NCI-H460 (cell line): ENCODE measurements at regions not wholly inside any gene's neighbourhood (a gene's known extent, or its start where the extent isn't known, plus 50 kb on each side); places are given as distances from the start of the nearest gene placed in this dataset.

Experiments used
- DNase-seq: peaks from one replicate; pipeline ENCODE4 v3.0.0-alpha.2; 2016; ENCODE audit warnings: low read depth; ENCODE audit errors: extremely low read depth

DNA sequence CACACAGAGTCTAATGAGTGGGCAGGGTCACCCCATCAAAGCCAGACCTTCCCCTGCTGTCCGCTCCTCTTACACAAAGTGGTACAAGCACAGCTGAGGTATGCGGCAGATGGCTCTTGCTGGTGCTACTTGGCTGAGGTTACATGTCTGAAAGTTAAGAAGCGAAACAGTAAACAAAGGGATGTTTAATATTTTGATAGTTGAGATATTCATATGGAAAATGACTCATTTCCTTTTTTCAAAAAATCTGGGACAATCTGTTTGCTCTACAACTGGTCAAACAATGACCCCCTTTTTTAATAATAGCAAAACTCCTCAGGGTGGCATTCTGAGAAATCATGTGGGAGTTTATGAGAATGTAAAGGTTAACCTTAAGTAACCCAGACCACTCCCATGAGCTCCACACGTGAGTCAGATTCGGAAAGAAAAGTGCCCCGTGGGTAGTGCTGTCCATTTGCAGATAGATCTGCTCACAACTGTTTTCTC, 245.3 kb downstream of the TBXT start:
- no peak for DNase-seq

GRCh38 chr6:165920896-165921671, 246.6 kb downstream of the TBXT start:
- no peak for DNase-seq

- DNase-seq = no peak
Observed at GRCh38 chr6:165917576-165917975, 250.1 kb downstream of the TBXT start.

- no peak for DNase-seq
Observed at GRCh38 chr6:165915022-165915770, 252.2 kb upstream of the PDE10A start.

DNA sequence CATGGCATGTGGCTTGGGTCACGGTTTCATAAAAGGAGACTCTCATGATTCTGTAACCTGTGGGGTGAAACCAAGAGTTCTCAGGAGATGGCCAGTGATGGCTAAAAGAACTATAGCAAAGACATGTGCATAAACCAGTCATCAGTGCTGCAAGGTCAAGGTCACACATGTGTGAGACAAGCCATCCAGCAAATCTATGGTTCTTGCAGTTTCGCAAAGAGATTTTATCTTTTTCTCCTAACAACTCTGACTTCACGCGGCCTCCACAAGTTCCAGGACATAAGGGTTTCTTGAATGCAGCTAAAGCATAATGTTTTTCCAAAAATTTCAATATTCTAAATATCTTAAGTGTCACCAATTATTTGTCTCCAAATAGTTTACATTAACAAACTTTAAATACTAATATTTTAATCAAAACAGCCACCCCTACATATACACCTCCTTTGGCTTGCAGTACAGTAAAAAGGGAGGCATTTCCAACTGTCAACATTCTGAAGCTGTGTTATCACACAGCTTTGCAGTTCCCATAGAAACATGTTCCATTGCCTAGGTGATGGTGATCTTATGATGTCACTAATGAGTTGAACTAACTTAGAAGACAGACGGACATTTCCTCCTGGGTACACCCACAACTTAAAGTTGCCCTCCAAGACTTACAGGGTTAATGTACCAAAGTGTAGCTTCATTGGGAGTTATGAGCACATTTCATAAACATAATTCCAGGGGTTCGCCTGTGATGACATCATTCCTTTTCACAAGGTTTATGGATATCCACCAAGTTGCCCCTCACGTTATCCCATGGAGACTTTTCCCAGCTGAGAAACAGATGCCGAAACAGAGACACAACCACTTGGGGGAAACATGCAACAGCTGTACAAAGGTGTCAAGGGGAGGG, 250.9 kb upstream of the PDE10A start:
- DNase-seq = no peak

DNA sequence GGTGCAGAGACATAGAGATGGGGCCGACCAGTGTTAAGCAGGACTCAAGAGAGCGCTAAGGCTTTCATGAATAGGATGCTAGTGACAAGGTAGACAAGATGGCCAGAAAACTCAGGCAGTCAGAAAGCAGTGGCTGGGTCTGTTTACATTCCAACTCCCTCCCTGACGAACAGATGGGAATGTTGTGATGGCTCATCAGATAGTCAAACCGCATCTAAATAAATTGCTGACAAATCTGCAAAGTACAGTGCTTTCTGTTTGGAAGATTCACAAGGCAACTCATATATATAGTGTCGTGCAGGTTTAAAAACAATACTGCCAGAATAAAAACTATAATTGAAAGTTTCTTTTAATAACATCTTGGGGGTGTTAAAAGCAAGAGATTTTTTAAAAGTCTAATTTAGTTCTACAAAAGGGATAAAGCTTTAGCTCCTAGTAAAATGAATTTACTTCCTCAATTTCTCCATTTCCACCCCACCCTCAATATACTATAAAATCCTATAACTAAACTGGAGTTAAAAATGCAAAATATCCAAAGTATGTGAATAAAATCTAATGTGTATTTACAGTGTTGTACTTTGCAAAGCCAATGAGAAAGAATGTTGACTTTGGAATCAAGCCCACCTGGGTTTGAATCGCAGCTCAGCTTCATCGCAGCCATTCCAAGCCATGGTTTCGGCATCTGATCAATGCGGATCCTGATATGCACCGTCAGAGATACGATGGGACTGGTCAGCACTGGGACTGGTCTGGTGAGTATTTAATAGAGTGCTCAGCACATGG, 247.3 kb upstream of the PDE10A start:
- DNase-seq = no peak

DNA sequence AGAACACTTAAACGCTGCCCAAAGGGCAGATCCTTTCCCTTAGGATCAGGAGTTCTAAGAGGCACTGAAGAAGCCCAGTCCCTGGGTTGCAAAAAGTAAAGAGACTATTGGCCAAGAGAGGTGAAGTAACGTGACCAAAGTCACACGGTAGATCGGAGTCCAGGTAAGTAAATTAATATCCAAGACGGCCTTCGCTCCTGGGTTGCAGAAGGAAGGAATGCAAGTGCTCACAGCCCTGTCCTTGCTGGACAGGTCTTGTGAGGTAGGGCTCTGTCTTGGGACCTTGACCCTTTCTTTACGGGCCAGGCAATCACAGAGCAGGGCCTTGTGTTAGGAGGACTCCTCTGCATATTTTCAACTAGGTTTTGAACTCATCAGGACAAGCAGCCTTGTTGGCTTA, 243.7 kb upstream of the PDE10A start:
- DNase-seq = no peak

- DNase-seq = no peak
Observed at GRCh38 chr6:165905744-165906143, 242.7 kb upstream of the PDE10A start.

- DNase-seq = no peak
Observed at GRCh38 chr6:165900970-165901369, 237.9 kb upstream of the PDE10A start.

DNA sequence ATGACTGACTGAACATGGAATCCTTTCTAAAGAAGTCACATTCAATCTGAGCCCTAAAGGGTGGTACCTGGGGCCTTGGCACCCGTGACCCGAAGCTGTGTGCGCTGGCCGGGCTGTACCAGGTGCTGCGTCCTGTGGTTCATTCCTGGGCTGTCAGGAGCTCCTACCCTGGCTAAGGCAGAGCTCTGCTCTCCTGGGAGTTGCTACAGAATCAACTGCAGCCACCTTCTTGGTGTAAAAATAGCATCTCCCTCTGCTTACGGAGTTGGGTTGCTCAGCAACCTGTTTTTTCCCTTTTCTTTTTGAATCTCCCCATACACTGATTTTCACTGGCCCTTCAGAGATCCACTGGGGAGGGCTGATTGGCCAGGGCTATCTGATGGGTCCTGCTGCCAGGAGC, 236.6 kb upstream of the PDE10A start:
- DNase-seq = no peak

DNA sequence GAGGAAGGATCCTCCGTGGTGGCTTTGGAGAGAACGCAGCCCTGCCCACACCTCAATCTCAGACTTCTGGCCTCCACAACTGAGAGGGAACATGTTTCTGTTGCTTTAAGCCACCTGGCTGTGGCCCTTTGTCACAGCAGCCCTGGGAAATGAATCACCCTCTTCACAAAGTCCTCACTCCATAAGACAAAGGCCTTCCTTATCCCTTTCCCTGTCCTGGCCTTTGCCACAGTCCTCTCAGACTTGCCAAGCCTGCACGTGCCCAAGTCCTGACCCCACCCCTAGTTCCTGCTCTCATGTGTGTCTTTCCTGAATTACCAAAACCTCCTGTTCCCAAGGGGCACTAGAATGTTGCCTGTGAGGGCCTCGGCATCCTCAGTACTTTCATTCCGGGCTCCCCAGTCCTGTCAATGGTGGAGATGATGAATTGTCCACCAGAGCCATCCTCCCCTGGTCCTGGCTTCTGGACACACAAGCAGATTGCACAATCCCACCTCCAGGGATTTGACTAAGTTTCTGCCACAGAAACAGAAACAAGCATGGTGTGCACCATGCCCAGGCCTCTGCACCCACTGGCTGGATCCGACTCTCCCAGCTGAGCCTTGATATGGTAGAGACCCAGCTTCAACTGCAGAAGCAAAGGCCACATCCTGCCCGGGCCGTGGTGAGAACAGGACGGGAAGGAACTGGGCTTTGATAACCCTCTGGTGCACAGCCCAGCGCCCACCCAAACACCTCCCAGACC, 232.6 kb upstream of the PDE10A start:
- no peak for DNase-seq

DNA sequence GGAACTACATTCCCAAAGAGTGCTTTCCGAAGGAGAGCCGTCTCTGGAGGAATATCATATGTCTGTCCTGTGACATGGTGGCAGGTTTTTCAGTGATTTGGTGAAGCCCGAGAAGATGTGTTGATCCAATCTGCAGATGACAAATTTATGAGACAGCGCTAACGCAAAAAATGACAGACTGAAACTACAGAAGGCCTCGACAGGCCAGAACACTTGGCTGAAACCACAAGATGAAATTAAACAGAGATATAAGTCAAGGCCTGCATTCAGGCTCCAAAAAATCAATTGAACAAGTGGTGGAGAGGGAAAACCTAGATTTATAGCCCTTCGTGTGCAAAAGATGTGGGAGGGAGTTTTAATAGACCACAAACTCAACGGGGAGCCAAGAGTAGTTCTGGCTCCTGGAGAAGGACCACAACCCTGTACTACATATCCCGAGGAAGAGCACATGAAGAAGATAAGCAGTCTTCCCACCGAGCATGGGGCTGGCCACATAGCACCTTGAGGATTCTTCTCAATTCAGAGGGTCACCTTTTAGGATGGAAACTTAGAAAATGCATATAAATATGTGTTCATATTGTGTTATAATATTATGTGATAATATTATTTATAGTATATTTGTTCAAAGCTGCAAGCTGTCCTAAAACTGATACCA, 231.3 kb upstream of the PDE10A start:
- DNase-seq = no peak

GRCh38 chr6:165893431-165893830, 230.4 kb upstream of the PDE10A start:
- DNase-seq = no peak

DNA sequence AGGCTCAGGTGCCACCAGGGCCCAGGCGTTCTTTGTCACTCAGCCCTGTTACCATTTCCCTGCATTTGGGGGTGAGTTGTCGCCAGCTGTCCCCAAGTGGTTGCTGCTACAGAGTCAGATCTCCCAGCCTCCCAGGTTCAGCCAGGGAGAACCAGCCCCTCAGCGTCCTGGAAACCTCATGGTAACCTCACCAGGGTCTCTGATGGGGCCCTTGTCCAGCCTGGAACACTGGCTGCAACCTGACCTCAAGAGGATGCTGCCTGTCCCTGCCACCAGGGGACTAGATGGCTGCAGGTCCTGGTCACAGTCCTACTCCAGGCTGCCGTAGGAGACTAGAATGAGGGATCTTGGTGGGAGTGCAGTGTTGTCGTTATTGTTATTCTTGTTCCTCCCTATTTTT, 228.3 kb upstream of the PDE10A start:
- no peak for DNase-seq

DNA sequence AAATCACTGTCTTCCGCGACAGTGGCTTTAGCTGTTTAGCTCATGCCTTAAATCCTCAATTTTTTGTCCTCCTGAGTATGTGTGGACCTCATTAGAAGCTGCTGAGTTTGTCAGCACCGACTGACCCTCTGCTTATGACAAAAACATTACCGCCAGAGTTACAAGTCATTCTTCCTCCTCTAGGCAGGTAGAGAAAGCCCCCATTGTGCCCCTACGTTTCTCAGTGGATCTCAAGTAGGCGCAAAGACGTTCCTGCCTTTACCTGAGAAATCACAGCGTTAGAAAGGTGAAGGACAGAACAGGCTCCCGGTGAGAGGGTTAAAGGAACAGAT, 227.3 kb upstream of the PDE10A start:
- DNase-seq = no peak

- DNase-seq = no peak
Observed at GRCh38 chr6:165889636-165890403, 226.8 kb upstream of the PDE10A start.

DNA sequence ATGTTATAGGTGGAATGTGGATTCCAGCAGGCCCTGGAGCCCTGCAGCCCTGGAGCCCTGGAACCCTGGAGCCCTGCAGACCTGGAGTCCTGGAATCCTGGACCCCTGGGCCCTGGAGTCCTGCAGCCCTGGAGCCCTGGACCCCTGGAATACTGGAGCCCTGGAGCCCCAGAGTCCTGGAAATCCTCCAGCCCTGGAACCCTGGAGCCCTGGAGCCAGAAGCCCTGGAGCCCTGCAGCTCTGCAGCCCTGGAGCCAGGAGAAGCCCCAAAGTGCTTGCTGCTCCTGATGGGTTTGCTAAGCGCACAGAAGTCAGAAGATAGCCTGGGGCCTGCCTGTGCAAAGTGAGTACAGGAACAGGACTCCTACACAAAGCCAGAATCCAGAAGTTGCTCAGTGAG, 223.1 kb upstream of the PDE10A start:
- DNase-seq = no peak
